Activated B cell treated with CpG ODN at 0.5 μM for 24 hours (primary cell): ENCODE measurements at regions not wholly inside any gene's neighbourhood (a gene's known extent, or its start where the extent isn't known, plus 50 kb on each side); places are given as distances from the start of the nearest gene placed in this dataset.
"Not testable (repeated sequence)": the region's sequence is repeated elsewhere in the genome, so short reads cannot be mapped to it uniquely, and the experiment has no call there.

Experiments used
- ATAC-seq: fragments of 200-7000 bp; cut with Tn5 transposase; one replicate; pipeline ENCODE4 v1.10.0; 2021; ENCODE audit warnings: low read depth, mild to moderate bottlenecking, moderate library complexity
- CTCF ChIA-PET: fragments of 350-600 bp; sonication (Branson Sonifier 250); formaldehyde crosslinking; loops from one replicate; lab custom pipeline; 2021; ENCODE audit warnings: antibody characterized with exemption; lab: Charles Lee
- POLR2A ChIA-PET: fragments of 350-600 bp; sonication (Branson Sonifier 250); formaldehyde crosslinking; loops from one replicate; lab custom pipeline; 2021; ENCODE audit warnings: antibody characterized with exemption; lab: Charles Lee
- DNase-seq: peaks from one replicate; pipeline ENCODE4 v3.0.0; 2022
- H3K27ac Mint-ChIP-seq: one replicate; pipeline ENCODE4 v1.8.0; 2020; ENCODE audit warnings: mixed read lengths
- H3K27me3 Mint-ChIP-seq: one replicate; pipeline ENCODE4 v1.8.0; 2021; ENCODE audit warnings: mixed read lengths
- H3K36me3 Mint-ChIP-seq: one replicate; pipeline ENCODE4 v1.8.0; 2021; ENCODE audit warnings: low read depth, mixed read lengths
- H3K4me1 Mint-ChIP-seq: one replicate; pipeline ENCODE4 v1.8.0; 2021; ENCODE audit warnings: mixed read lengths
- H3K4me3 Mint-ChIP-seq: one replicate; pipeline ENCODE4 v1.8.0; 2020; ENCODE audit warnings: mild to moderate bottlenecking, mixed read lengths
- H3K9me3 Mint-ChIP-seq: one replicate; pipeline ENCODE4 v1.8.0; 2020; ENCODE audit warnings: mixed read lengths
- CTCF ChIP-seq: fragments of 200-600 bp; IDR thresholded peaks from one replicate; pipeline ENCODE4 v1.8.0; 2022; ENCODE audit warnings: antibody characterized with exemption, mild to moderate bottlenecking
- intact Hi-C: fragments of 100-400 bp; cut with micrococcal nuclease; formaldehyde crosslinking; loops from one replicate; pipeline ENCODE4 v1.15.1; 2024

GRCh38 chr6:109251839-109252238 is 130.4 kb downstream of the CD164 start:
- Mint-ChIP-seq H3K4me1 (no peaks in the 10 kb centered on the region), H3K4me3 (no peak overlapping the region), H3K27ac (no peak overlapping the region), H3K9me3 (no peaks in the 10 kb centered on the region), H3K36me3 (no peaks in the 10 kb centered on the region), H3K27me3 (peaks cover 15% of the 10 kb centered on the region)
- no peak for TF ChIP-seq CTCF
- ATAC-seq = no peak
- intact Hi-C loops = no loop called here
- ChIA-PET POLR2A (no interaction called here), CTCF (no interaction called here)
- DNase-seq = no peak

DNA sequence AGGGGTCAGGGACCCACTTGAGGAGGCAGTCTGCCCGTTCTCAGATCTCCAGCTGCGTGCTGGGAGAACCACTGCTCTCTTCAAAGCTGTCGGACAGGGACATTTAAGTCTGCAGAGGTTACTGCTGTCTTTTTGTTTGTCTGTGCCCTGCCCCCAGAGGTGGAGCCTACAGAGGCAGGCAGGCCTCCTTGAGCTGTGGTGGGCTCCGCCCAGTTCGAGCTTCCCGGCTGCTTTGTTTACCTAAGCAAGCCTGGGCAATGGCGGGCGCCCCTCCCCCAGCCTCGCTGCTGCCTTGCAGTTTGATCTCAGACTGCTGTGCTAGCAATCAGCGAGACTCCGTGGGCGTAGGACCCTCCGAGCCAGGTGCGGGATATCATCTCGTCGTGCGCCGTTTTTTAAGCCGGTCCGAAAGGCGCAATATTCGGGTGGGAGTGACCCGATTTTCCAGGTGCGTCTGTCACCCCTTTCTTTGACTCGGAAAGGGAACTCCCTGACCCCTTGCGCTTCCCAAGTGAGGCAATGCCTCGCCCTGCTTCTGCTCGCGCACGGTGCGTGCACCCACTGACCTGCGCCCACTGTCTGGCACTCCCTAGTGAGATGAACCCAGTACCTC is 131.6 kb downstream of the CD164 start:
- H3K4me1 Mint-ChIP-seq, DNase-seq, POLR2A ChIA-PET, H3K4me3 Mint-ChIP-seq, CTCF ChIA-PET, ATAC-seq, intact Hi-C loops, H3K9me3 Mint-ChIP-seq, H3K36me3 Mint-ChIP-seq, H3K27ac Mint-ChIP-seq: not testable (repeated sequence)
- H3K27me3 Mint-ChIP-seq = peaks cover 15% of the 10 kb centered on the region

DNA sequence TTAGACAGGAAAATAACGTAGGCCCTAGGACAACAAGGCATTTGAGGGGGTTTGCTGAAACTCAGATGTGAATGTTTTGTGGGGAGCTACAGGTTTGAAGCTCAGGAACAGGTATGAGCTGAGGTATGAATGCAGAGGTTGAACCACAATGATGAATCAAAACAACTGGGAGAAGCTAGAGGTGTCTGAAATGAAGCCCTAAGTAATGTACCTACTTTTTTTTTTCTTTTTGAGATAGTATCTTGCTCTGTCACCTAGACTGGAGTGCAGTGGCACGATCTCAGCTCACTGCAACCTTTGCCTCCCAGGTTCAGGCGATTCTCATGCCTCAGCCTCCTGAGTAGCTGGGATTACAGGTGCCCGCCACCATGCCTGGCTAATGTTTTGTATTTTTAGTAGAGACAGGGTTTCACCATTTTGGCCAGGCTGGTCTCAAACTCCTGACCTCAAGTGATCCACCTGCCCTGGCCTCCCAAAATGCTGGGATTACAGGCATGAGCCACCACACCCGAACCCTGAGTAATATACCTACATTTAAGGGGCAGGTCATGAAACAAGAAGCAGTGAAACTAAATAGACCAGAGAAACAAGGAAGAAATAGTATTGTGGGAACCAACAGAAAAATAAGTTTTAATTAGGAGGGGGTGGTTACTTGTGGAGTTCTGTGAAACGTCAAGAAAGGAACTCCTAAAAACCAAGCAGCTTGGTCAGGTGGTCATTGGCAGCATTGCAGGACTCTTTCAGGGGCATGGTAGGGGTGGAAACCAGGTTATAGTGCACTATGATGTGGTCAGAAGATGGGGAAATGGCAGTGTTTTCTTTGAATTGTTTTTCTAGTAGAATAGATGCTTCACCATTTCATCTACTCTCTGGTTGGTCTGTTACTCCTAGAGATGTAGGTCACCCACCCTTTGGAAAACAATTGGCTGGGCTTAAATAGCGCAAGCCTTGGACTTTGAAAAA is 138.1 kb downstream of the CD164 start:
- POLR2A ChIA-PET = no interaction called here
- ATAC-seq = no peak
- no peak overlapping the region for H3K27ac Mint-ChIP-seq
- intact Hi-C loops = no loop called here
- CTCF ChIA-PET = no interaction called here
- DNase-seq = no peak
- H3K4me3 Mint-ChIP-seq = no peak overlapping the region
- no peaks in the 10 kb centered on the region for H3K4me1 Mint-ChIP-seq
- no peaks in the 10 kb centered on the region for H3K36me3 Mint-ChIP-seq
- no peaks in the 10 kb centered on the region for H3K27me3 Mint-ChIP-seq
- no peak for TF ChIP-seq CTCF
- no peaks in the 10 kb centered on the region for H3K9me3 Mint-ChIP-seq

GRCh38 chr6:109242925-109243324 is 139.3 kb downstream of the CD164 start:
- Mint-ChIP-seq H3K36me3 (no peaks in the 10 kb centered on the region), H3K4me1 (no peaks in the 10 kb centered on the region), H3K4me3 (no peak overlapping the region), H3K27ac (no peak overlapping the region), H3K9me3 (no peaks in the 10 kb centered on the region), H3K27me3 (no peaks in the 10 kb centered on the region)
- intact Hi-C loops = no loop called here
- ChIA-PET POLR2A (no interaction called here), CTCF (no interaction called here)
- TF ChIP-seq CTCF = no peak
- ATAC-seq (no peak), DNase-seq (no peak)

DNA sequence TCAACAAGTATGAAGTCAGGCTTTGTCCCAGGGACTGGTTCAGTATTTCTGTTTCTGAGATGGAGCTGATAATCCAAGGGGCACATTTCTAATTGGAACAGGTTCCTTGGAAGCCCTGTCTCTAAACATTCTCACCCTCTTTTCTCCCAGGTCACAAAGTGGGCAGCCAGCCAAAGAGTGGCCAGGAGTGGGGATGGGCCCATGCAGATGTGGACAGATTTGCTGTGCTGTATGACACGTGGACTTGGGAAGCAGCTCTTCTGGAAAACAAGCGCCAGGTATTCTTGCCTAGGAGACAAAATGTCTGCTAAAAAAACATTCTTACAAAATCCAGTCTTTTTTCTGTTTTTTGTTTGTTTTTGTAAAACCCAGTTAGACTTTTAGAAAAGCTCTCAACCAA is 140.2 kb downstream of the CD164 start:
- intact Hi-C loops = no loop called here
- Mint-ChIP-seq H3K9me3 (peaks cover 2% of the 10 kb centered on the region), H3K27me3 (peaks cover 1% of the 10 kb centered on the region), H3K27ac (no peak overlapping the region), H3K4me1 (peaks cover 5% of the 10 kb centered on the region), H3K4me3 (no peak overlapping the region), H3K36me3 (no peaks in the 10 kb centered on the region)
- ATAC-seq = no peak
- POLR2A ChIA-PET = no interaction called here
- DNase-seq = no peak
- no peak for TF ChIP-seq CTCF
- CTCF ChIA-PET = no interaction called here
